IMR-90 (cell line): ENCODE measurements at regions not wholly inside any gene's neighbourhood (a gene's known extent, or its start where the extent isn't known, plus 50 kb on each side); places are given as distances from the start of the nearest gene placed in this dataset.

ENCODE experiments used
- ATAC-seq: fragments of 200-7000 bp; cut with Tn5 transposase; 2 replicates; pipeline ENCODE4 v1.9.1; 2020; ENCODE audit warnings: low read depth, mild to moderate bottlenecking, moderate library complexity
- BruUV-seq: library from RNA; stranded (reverse); fragments of 400-500 nt; replicated peaks from 2 replicates; lab custom pipeline; 2021; lab: Mats Ljungman, UMichigan
- CTCF ChIA-PET: fragments of 300-600 bp; formaldehyde crosslinking; extraction: SDS; loops from one replicate; lab custom pipeline; 2021; ENCODE audit warnings: antibody characterized with exemption; lab: Yijun Ruan, JAX
- POLR2A ChIA-PET: fragments of 300-600 bp; sonication (Branson Sonifier 250); formaldehyde crosslinking; loops from one replicate; lab custom pipeline; 2022; ENCODE audit warnings: antibody characterized with exemption; ENCODE audit not compliant: unreplicated experiment; lab: Charles Lee
- DNase-seq: peaks from one replicate; pipeline ENCODE4 v3.0.0; 2013
- H2AFZ ChIP-seq: replicated peaks from 2 replicates; pipeline ENCODE3; 2013; ENCODE audit warnings: low read length, mild to moderate bottlenecking; ENCODE audit not compliant: poor library complexity
- H2AK5ac ChIP-seq: 2 replicates; pipeline ENCODE4 v1.6.1; 2013; ENCODE audit warnings: low read depth, low read length, inconsistent platforms
- H2AK9ac ChIP-seq: replicated peaks from 2 replicates; pipeline ENCODE3; 2013; ENCODE audit warnings: mild to moderate bottlenecking, low read depth, low read length, moderate library complexity; ENCODE audit not compliant: poor library complexity
- H2BK120ac ChIP-seq: 2 replicates; pipeline ENCODE4 v1.6.1; 2013; ENCODE audit warnings: low read depth, low read length, inconsistent platforms
- H2BK15ac ChIP-seq: 3 replicates; pipeline ENCODE4 v1.6.1; 2013; ENCODE audit warnings: low read depth, low read length, inconsistent platforms
- H2BK20ac ChIP-seq: 2 replicates; pipeline ENCODE4 v1.6.1; 2013; ENCODE audit warnings: low read depth, mild to moderate bottlenecking, inconsistent platforms, low read length, moderate library complexity
- H2BK5ac ChIP-seq: 2 replicates; pipeline ENCODE4 v1.6.1; 2013; ENCODE audit warnings: mild to moderate bottlenecking, low read depth, low read length, inconsistent platforms; ENCODE audit not compliant: poor library complexity, severe bottlenecking
- H3K14ac ChIP-seq: replicated peaks from 2 replicates; pipeline ENCODE4 v1.6.1; 2013; ENCODE audit warnings: low read depth, low read length, inconsistent platforms
- H3K18ac ChIP-seq: 2 replicates; pipeline ENCODE4 v1.6.1; 2013; ENCODE audit warnings: low read depth, low read length, control low read depth
- H3K23ac ChIP-seq: 2 replicates; pipeline ENCODE4 v1.6.1; 2013; ENCODE audit warnings: low read depth, low read length, inconsistent platforms
- H3K27ac ChIP-seq: 2 replicates; pipeline ENCODE4 v1.5.1; 2013; ENCODE audit warnings: mild to moderate bottlenecking, control low read depth, low read length; ENCODE audit not compliant: insufficient read depth
- H3K27me3 ChIP-seq: 2 replicates; pipeline ENCODE4 v1.6.1; 2013; ENCODE audit warnings: low read length; ENCODE audit not compliant: control insufficient read depth, insufficient read depth
- H3K36me3 ChIP-seq: 2 replicates; pipeline ENCODE4 v1.6.1; 2013; ENCODE audit warnings: low read length, mixed read lengths; ENCODE audit not compliant: control insufficient read depth, insufficient read depth
- H3K4ac ChIP-seq: 2 replicates; pipeline ENCODE4 v1.6.1; 2013; ENCODE audit warnings: low read depth, low read length, inconsistent platforms
- H3K4me1 ChIP-seq: 2 replicates; pipeline ENCODE4 v1.6.1; 2013; ENCODE audit warnings: low read length, mixed read lengths; ENCODE audit not compliant: control insufficient read depth, insufficient read depth
- H3K4me2 ChIP-seq: 2 replicates; pipeline ENCODE4 v1.6.1; 2013; ENCODE audit warnings: low read depth, mild to moderate bottlenecking, control low read depth, low read length, moderate library complexity
- H3K4me3 ChIP-seq: 2 replicates; pipeline ENCODE4 v1.5.1; 2013; ENCODE audit warnings: low read depth, mild to moderate bottlenecking, control low read depth, low read length, moderate library complexity; ENCODE audit not compliant: insufficient read depth
- H3K56ac ChIP-seq: 2 replicates; pipeline ENCODE4 v1.6.1; 2013; ENCODE audit warnings: low read length, inconsistent platforms; ENCODE audit not compliant: insufficient read depth; ENCODE audit errors: extremely low read depth
- H3K79me1 ChIP-seq, 2 experiments: 2 replicates each; pipeline ENCODE4 v1.6.1; 2013; ENCODE audit warnings: low read length in 2 of 2, inconsistent platforms in 1 of 2, low read depth in 1 of 2
- H3K9ac ChIP-seq: 2 replicates; pipeline ENCODE4 v1.6.1; 2013; ENCODE audit warnings: low read depth, low read length, control low read depth
- H3K9me1 ChIP-seq: 2 replicates; pipeline ENCODE4 v1.6.1; 2013; ENCODE audit warnings: low read length, inconsistent platforms; ENCODE audit not compliant: insufficient read depth
- H3K9me3 ChIP-seq: 2 replicates; pipeline ENCODE4 v1.6.1; 2013; ENCODE audit warnings: low read length; ENCODE audit not compliant: control insufficient read depth, insufficient read depth
- H4K20me1 ChIP-seq: 2 replicates; pipeline ENCODE4 v1.6.1; 2013; ENCODE audit warnings: low read length, inconsistent platforms; ENCODE audit not compliant: insufficient read depth
- H4K5ac ChIP-seq: 2 replicates; pipeline ENCODE4 v1.6.1; 2013; ENCODE audit warnings: mild to moderate bottlenecking, low read depth, low read length, control low read depth
- H4K8ac ChIP-seq, 2 experiments: 2 replicates each; pipeline ENCODE4 v1.6.1; 2013; ENCODE audit warnings: low read depth in 2 of 2, low read length in 2 of 2, control low read depth in 1 of 2, inconsistent platforms in 1 of 2
- H4K91ac ChIP-seq: 2 replicates; pipeline ENCODE4 v1.6.1; 2013; ENCODE audit warnings: low read depth, low read length, inconsistent platforms; ENCODE audit not compliant: insufficient read depth
- BHLHE40 ChIP-seq: fragments of 150-350 bp; IDR thresholded peaks from 2 replicates; pipeline ENCODE4 v1.6.1; 2016; ENCODE audit warnings: mild to moderate bottlenecking, low read depth, low read length
- CHD1 ChIP-seq: IDR thresholded peaks from 2 replicates; pipeline ENCODE4 v1.6.1; 2012; ENCODE audit warnings: low read depth, low read length, improper control_type of control experiment
- MAFK ChIP-seq: IDR thresholded peaks from 2 replicates; pipeline ENCODE4 v1.6.1; 2012; ENCODE audit warnings: low read depth, low read length, improper control_type of control experiment
- MAZ ChIP-seq: IDR thresholded peaks from 2 replicates; pipeline ENCODE4 v1.6.1; 2012; ENCODE audit warnings: low read depth, mild to moderate bottlenecking, low read length, improper control_type of control experiment, moderate library complexity, borderline replicate concordance
- MXI1 ChIP-seq: IDR thresholded peaks from 2 replicates; pipeline ENCODE4 v1.6.1; 2012; ENCODE audit warnings: low read depth, mild to moderate bottlenecking, low read length, moderate library complexity, borderline replicate concordance
- NFE2L2 ChIP-seq: fragments of 150-350 bp; IDR thresholded peaks from 2 replicates; pipeline ENCODE4 v1.6.1; 2016; ENCODE audit warnings: low read depth, mild to moderate bottlenecking, low read length
- POLR2A ChIP-seq: IDR thresholded peaks from 2 replicates; pipeline ENCODE4 v1.6.1; 2012; ENCODE audit warnings: mild to moderate bottlenecking, low read depth, low read length
- RAD21 ChIP-seq: IDR thresholded peaks from 2 replicates; pipeline ENCODE4 v1.6.1; 2012; ENCODE audit warnings: low read length, improper control_type of control experiment
- RFX5 ChIP-seq: IDR thresholded peaks from 2 replicates; pipeline ENCODE4 v1.8.0; 2012; ENCODE audit warnings: low read depth, mild to moderate bottlenecking, low read length, moderate library complexity
- dilution Hi-C: fragments of 300-500 bp; cut with HindIII; formaldehyde crosslinking; loops from one replicate; pipeline ENCODE4 v1.14.3; 2018; ENCODE audit warnings: low sequenced_read_pairs; ENCODE audit not compliant: unreplicated experiment
- in situ Hi-C: fragments of 300-500 bp; cut with MboI; formaldehyde crosslinking; loops from 3 replicates; pipeline ENCODE4 v1.14.3; 2019; ENCODE audit warnings: low sequenced_read_pairs, inconsistent platforms, mixed read lengths
- intact Hi-C: fragments of 100-400 bp; cut with micrococcal nuclease; formaldehyde crosslinking; loops from 2 replicates; pipeline ENCODE4 v1.10.0; 2022

- Histone ChIP-seq H3K79me1 (no peaks in the 10 kb centered on the region), H3K4me1 (no peaks in the 10 kb centered on the region), H4K20me1 (no peaks in the 10 kb centered on the region), H3K27ac (no peak overlapping the region), H2BK5ac (no peak overlapping the region), H4K91ac (no peak overlapping the region), H3K9ac (no peak overlapping the region), H3K9me3 (peaks cover 3% of the 10 kb centered on the region; the same call in 1 of the 2 replicates), H3K56ac (no peak overlapping the region), H3K23ac (no peak overlapping the region), H2BK20ac (no peak overlapping the region), H3K27me3 (no peaks in the 10 kb centered on the region), H3K4ac (no peak overlapping the region), H4K5ac (no peak overlapping the region), H2AK5ac (no peak overlapping the region), H2BK15ac (no peak overlapping the region), H2BK120ac (no peak overlapping the region), H2AFZ (no peak overlapping the region), H3K36me3 (no peaks in the 10 kb centered on the region), H4K8ac (no peak overlapping the region), H3K4me2 (no peak overlapping the region), H3K4me3 (no peak overlapping the region), H3K14ac (no peak overlapping the region), H2AK9ac (no peak overlapping the region), H3K18ac (no peak overlapping the region), H3K9me1 (no peaks in the 10 kb centered on the region)
- DNase-seq, result no peak
- ChIA-PET POLR2A (no interaction called here), CTCF (no interaction called here)
- BruUV-seq, result no TSS peak
- intact Hi-C loops (no loop called here), dilution Hi-C loops (no loop called here), in situ Hi-C loops (no loop called here)
- no peak for TF ChIP-seq MAFK
- no peak for TF ChIP-seq MXI1
- TF ChIP-seq CHD1, result no peak
- TF ChIP-seq NFE2L2, result no peak
- TF ChIP-seq RFX5, result no peak
- TF ChIP-seq POLR2A, result no peak
- no peak for TF ChIP-seq MAZ
- no peak for TF ChIP-seq BHLHE40
- no peak for TF ChIP-seq RAD21
- ATAC-seq, result no peak
Observed at GRCh38 chr5:164680216-164680615, 1174.8 kb downstream of the MAT2B start.
